GM21360 (cell line): ENCODE measurements at regions not wholly inside any gene's neighbourhood (a gene's known extent, or its start where the extent isn't known, plus 50 kb on each side); places are given as distances from the start of the nearest gene placed in this dataset.

ENCODE experiments used
- ATAC-seq: cut with Tn5 transposase; IDR thresholded peaks from one replicate; pipeline ENCODE4 v1.9.1; 2021; ENCODE audit warnings: mild to moderate bottlenecking, moderate library complexity; ENCODE audit not compliant: unreplicated experiment

GRCh38 chr2:145674705-145675104, 1154.8 kb upstream of the ZEB2 start:
- no peak for ATAC-seq

DNA sequence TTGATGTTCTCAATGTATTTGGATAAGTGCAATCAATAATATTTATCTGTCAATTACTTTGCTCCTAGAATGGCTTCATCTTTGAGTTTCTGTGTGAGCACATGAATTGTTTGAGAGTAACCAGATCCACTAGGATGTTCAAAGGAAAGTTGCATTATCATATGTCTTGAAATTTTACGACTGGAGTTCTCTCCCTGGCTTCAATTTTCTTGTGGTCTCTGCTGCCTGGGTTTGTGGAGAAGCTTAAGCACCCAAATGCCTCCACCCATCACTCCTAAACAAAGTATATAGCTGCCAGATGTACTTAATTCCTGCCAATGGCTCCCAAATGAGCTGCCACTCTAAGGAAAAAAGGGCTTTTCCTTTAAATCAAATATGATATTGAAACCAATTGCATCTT, 1149.4 kb upstream of the ZEB2 start:
- ATAC-seq = no peak

- ATAC-seq = no peak
Observed at GRCh38 chr2:145666552-145666951, 1146.6 kb upstream of the ZEB2 start.

DNA sequence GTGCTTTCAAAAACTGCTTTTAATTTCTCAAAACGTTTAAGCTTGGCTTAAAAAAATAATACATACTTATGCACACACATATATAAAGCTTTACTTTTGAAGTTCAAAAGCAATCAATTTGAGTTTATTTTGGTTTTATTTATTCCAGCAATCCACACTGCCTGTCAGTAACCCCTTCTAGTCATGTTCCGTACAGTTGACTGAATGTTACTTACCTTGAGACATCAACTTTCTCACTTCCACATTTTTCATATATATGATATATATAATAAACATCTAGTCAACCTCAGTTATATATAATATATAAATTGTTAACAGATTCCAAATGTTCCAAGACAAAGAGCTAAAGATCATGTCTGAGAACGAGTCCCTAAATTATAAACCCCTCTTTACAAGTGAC, 1137.3 kb upstream of the ZEB2 start:
- no peak for ATAC-seq

- ATAC-seq = no peak
Observed at GRCh38 chr2:145655165-145655765, 1135.3 kb upstream of the ZEB2 start.

- no peak for ATAC-seq
Observed at GRCh38 chr2:145654746-145655145, 1134.8 kb upstream of the ZEB2 start.

DNA sequence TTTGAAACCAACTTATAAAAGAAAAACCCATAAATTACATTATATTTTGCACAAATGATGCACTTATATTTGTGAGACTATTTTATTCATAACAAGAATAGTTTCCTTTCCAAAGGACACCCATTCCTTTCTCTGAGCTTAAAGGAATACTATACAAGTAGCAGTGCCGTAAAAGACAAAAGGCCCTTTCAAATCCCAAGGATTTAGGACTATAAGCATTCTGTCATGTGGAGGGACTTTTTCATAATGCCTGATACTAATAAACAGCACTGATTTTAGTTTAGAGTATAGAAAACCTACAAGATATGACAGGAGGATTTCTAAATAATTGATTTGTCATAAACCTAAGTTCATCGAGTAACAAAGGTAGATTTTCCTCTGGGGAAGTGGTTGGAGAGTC, 1134.2 kb upstream of the ZEB2 start:
- ATAC-seq = no peak

DNA sequence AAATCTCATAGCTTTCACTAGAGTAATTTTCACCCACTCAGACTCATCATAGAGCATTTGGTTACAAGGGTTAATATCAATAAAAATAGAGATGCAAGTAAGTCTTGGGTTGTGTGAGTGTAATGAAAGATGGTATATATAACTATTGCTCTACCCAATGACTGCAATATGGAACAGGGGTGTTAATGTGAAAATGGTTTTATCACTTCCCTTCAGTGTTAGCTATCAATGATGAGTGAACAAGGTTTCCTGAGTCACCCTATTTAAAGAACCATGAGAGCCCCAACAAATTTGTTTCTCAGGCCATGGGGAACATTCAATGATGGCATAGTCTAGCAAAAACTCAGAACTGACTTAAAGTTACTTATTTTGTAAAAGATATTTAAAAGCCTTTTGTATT, 1133.6 kb upstream of the ZEB2 start:
- ATAC-seq = no peak

- no peak for ATAC-seq
Observed at GRCh38 chr2:145652571-145653545, 1132.9 kb upstream of the ZEB2 start.

- ATAC-seq = no peak
Observed at GRCh38 chr2:145652036-145652435, 1132.1 kb upstream of the ZEB2 start.

GRCh38 chr2:145650226-145650625, 1130.3 kb upstream of the ZEB2 start:
- no peak for ATAC-seq

- no peak for ATAC-seq
Observed at GRCh38 chr2:145649061-145649460, 1129.1 kb upstream of the ZEB2 start.

DNA sequence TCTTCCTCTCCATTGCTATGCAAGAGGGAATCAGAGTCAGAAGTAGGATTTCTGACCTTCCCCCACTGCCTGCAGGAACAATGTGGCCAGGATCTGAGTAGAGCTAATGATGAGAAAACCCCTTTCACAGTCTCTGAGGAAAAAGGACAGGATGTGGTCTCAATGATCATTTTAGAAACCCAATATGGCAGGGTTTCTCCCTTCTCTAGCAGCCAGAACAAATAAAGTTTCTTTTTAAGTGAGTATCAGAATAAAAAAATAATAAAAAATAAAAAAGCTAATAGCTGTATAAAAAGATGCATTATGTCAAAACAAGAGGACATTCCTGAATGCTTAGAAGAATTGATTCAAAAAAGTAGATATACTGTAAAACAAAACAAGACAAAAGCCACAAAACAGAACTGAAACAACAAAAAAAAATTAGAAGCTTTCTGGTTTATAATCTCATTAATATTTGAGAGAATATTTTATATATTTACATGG, 1124.9 kb upstream of the ZEB2 start:
- ATAC-seq = peak; percentile 98

- ATAC-seq = peak; percentile 83
Observed at GRCh38 chr2:145638675-145639074, 1118.8 kb upstream of the ZEB2 start.

DNA sequence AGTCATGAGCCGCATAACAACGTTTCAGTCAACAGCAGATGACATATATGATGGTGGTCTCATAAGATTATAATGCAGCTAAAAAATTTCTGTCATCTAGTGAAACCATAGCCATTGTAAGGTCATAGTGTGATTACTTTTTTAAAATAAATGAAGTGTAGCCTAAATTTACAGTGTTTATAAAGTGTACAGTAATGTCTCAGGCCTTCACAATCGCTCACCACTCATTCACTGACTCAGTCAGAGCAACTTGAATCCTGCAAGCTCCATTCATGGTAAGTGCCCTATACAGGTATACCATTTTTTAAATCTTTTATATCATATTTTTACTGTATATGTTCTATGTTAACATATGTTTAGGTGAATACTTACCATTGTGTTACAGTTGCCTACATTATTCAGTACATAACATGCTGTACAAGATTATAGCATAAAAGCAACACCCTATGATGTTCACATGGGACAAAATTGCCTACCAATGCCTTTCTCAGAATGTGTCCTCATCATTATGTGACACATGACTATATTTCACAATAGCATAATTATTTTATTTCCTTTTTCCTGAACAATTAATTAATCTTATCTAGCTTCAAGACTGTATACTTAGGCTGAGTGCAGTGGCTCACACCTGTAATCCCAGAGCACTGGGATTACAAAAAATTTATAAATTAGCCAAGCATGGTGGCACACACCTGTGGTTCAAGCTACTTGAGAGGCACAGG, 1115.9 kb upstream of the ZEB2 start:
- ATAC-seq = no peak

DNA sequence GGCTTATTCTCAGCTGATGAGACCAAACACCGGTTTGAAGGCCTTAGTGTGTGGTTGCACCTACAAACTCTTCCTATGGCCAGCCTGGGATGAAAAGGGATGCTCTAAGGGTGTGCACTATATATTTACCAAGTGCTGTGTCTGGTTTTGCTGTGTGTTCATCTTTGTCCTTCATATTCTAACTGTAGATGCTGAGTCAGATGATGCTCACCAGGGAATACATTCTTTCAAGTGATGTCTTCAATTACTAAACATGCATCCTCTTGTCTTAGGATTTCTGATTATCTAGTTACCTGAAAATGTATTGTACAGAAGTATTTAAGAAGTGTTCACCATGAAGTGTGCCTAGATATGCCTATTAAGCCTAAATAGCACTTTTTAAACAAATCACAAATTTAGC, 1111.6 kb upstream of the ZEB2 start:
- ATAC-seq = no peak

GRCh38 chr2:145626301-145626700, 1106.4 kb upstream of the ZEB2 start:
- ATAC-seq = no peak

DNA sequence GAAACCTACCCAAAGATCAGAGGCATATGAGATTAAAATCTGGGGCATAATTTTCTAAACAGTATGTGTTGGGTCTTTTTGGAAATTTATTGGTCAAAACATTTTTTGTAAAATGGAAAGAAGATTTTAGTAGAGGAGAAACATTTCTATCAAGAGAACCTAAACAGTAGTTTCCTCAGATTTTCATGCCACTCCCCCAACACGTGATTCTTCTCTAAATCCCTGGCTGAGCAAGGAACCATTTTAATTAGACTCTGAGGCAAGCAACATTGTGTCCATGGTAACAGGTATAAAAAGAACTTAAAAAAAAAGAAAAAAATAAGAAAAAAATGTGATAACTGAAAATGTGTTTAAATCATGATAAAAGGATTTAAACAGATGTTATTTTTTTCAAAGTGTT, 1105.2 kb upstream of the ZEB2 start:
- no peak for ATAC-seq

- no peak for ATAC-seq
Observed at GRCh38 chr2:145623136-145623535, 1103.2 kb upstream of the ZEB2 start.

GRCh38 chr2:145622285-145622684, 1102.4 kb upstream of the ZEB2 start:
- ATAC-seq = no peak

- no peak for ATAC-seq
Observed at GRCh38 chr2:145617906-145618305, 1098.0 kb upstream of the ZEB2 start.

GRCh38 chr2:145617420-145617819, 1097.5 kb upstream of the ZEB2 start:
- ATAC-seq = no peak
